GM12891 (cell line): ENCODE measurements at regions not wholly inside any gene's neighbourhood (a gene's known extent, or its start where the extent isn't known, plus 50 kb on each side); places are given as distances from the start of the nearest gene placed in this dataset.

Experiments
- DNase-seq: peaks from one replicate; pipeline ENCODE4 v3.0.0; 2011; ENCODE audit warnings: low spot score; ENCODE audit not compliant: insufficient read length
- FAIRE-seq: peaks from 2 replicates; lab custom pipeline; 2011; peaks lifted over from hg19 to GRCh38; lab: Jason Lieb, UNC
- PAX5 ChIP-seq: IDR thresholded peaks from 2 replicates; pipeline ENCODE4 v1.6.1; 2011; ENCODE audit warnings: low read length, moderate library complexity, mild to moderate bottlenecking; ENCODE audit not compliant: insufficient read depth, severe bottlenecking
- POLR2A ChIP-seq: IDR thresholded peaks from 2 replicates; pipeline ENCODE4 v1.6.1; 2011; ENCODE audit warnings: low read depth, low read length, control low read depth
- POLR2AphosphoS5 ChIP-seq: IDR thresholded peaks from 2 replicates; pipeline ENCODE4 v1.6.1; 2011; ENCODE audit warnings: low read depth, low read length, control low read depth
- POU2F2 ChIP-seq: IDR thresholded peaks from 2 replicates; pipeline ENCODE4 v1.6.1; 2011; ENCODE audit warnings: low read depth, mild to moderate bottlenecking, control low read depth, low read length, moderate library complexity
- SPI1 ChIP-seq: IDR thresholded peaks from 2 replicates; pipeline ENCODE4 v1.6.1; 2011; ENCODE audit warnings: low read depth, low read length, control low read depth
- TAF1 ChIP-seq: IDR thresholded peaks from 2 replicates; pipeline ENCODE4 v1.6.1; 2011; ENCODE audit warnings: low read depth, low read length, control low read depth

DNA sequence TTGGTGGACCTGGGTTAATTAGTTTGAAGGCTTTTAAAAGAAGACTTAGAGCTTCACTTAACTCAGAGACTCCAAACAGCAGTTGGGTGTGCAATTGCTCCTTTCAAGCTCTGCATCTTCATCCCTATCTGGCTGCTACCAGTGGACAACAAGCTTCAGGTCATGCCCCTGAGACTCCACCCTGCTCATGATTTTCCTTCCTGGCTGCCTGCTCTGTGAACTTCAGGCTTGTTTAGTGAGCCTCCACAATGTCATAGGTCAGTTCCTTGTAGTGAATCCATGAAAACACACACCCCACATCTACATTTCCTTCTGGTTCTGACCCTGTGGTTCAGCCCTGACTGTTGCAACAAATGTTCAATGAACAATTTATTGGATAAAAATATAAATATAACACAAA, 61.1 kb upstream of the MARCKS start:
- DNase-seq: no peak
- TF ChIP-seq PAX5 (no peak), SPI1 (no peak), TAF1 (no peak), POU2F2 (no peak), POLR2AphosphoS5 (no peak), POLR2A (no peak)
- no peak for FAIRE-seq

DNA sequence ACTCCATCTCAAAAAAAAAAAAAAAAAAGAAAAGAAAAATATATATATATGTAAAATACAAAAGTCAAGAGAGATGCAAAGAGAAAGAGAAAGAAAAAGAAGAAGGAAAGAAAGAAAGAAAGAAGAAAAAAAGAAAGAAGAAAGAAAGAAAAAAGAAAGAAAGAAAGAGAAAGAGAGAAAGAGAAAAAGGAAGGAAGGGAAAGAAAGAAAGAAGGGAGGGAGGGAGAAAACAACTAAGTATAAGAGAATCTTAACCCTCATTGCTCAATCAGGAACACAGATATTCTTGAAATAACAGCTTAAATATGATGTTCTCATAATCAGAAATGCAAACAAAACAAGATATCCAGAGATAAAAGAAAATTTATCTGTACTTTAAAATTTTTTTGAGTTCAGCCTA, 54.4 kb upstream of the MARCKS start:
- DNase-seq (no peak), FAIRE-seq (no peak)
- no peak for TF ChIP-seq TAF1
- no peak for TF ChIP-seq POLR2AphosphoS5
- no peak for TF ChIP-seq PAX5
- TF ChIP-seq SPI1: no peak
- no peak for TF ChIP-seq POU2F2
- TF ChIP-seq POLR2A: no peak

DNA sequence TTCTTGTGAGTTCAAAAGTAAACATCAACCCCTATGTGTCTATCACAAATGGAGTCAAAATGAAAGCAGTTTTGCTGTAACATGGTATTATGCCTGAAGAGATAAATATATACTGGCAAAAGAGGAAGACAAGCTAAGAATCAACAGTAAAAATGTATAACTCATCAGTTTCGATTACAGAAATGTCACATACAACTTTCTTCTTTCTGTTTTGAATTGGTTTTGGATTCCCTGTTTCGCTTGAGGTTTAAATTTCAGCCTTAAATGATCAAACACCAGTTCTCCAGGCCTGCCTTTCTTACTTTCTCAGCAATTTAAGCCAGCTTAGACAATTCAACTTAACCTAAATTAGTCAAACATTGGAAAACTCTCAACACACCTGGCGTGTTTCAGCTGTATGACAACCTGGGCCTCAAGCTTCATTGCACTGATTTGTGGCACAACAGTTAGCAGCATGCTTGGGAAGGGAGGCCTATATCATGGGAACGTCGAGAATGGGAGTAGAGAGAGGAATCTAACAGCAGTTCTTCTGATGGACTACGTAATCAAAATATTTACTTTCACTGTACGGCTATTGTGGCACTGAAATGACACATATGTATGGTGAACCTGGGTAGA, 51.9 kb upstream of the MARCKS start:
- no peak for DNase-seq
- FAIRE-seq: peak; percentile 85
- TF ChIP-seq POLR2A: no peak
- TF ChIP-seq POU2F2: no peak
- TF ChIP-seq SPI1: peak; percentile 87

DNA sequence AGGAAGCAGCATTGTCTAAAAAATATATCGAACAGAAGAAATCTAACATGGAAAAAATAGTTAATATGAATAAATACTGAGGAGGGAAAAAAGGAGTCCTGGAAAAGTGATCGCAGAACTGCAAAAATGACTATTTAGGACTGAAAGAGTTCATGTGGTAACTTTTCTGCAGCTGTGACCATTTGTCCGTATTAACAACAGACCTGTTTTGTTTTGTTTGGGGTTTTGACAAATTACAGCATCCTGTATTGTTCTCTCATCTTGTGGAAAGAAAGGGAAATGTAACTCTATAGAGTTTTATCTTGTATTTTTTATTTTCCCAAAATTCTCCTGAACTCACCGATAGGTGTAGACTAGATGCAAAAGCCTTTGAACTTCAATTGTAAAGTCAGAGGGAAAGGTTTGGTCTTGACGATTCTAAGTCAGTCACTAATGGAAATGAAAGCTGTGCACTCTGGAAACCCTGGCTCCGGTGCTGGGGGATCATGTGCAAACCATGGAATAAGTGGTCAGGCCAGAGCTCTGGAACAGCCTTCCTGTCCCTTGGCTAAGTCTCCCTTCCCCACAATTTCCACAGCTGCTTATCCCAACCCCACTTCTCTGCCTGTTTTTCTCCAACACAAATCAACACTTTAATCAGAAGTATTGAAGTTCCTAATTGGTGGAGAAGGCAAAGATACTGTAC, 51.2 kb upstream of the MARCKS start:
- FAIRE-seq: peak; percentile 80
- TF ChIP-seq SPI1: no peak
- no peak for TF ChIP-seq PAX5
- TF ChIP-seq TAF1: no peak
- TF ChIP-seq POLR2AphosphoS5: no peak
- no peak for DNase-seq
